ENCODE measurements at regions not wholly inside any gene's neighbourhood (a gene's known extent, or its start where the extent isn't known, plus 50 kb on each side); places are given as distances from the start of the nearest gene placed in this dataset.

GRCh38 chr7:79820387-79820786, 314.2 kb upstream of the GNAI1 start:
- no peak for DNase-seq (ENCODE audit: low read depth)
- no peak overlapping the region for H3K4me3 ChIP-seq (ENCODE audit: low read depth, low read length)

DNA sequence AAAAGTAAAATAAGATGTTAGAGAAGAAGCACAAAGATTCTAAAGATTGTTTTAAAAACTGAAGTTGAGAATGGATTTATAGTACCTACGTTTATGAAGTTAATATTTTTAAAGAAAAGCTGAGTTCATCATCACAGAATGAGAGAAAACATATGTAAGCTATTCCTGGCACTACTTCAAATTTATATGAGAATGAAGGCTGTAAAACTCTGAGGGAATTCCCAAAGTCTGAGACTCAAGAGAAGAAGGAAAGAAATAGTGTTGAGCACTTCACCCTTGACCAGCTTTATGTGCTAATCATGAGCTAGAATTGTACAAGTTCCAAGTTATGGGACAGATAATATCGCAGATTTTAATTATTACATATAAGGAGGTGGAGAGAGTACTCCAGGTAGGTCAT, 323.7 kb upstream of the GNAI1 start:
- TF ChIP-seq MAX (IDR thresholded peaks at IDR 0.05; ENCODE audit: low read depth, low read length) (no peak), CTCF (IDR thresholded peaks at IDR 0.05; ENCODE audit: low read depth, low read length) (no peak), MYC (IDR thresholded peaks at IDR 0.05; ENCODE audit: low read depth, low read length) (no peak), POLR2A (IDR thresholded peaks at IDR 0.05; ENCODE audit: extremely low read depth, insufficient read length) (no peak)
- no peak overlapping the region for H3K4me3 ChIP-seq (ENCODE audit: low read depth, low read length)
- DNase-seq (ENCODE audit: low read depth), result no peak

More at GRCh38 chr7:79820387-79820786, 314.2 kb upstream of the GNAI1 start:
- no peak for TF ChIP-seq POLR2A (IDR thresholded peaks at IDR 0.05; ENCODE audit: extremely low read depth, insufficient read length)

DNA sequence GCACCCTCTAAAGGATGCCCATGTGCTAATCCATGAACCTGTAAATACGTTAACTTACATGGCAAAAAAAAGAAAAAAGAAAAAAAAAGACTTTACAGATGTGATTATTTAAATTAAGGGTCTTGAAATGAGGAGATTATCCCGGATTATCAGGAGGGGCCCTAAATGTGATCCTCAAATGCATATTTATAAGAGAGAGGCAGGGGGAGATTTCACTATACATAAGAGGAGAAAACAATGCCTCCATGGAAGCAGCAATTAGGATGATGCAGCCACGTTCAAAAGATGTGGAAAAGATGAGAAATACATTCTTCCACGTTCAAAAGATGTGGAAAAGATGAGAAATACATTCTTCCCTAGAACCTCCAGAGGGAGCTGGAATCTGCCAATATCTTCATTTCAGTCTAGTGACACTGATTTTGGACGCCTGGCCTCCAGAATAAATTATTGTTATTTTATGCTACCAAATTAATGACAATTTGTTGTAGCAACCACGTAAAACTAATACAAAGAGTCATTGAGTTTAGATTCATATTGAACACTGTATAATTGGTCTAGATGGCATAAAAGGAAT, 328.4 kb upstream of the GNAI1 start:
- no peak for DNase-seq (ENCODE audit: low read depth)
- TF ChIP-seq CTCF (IDR thresholded peaks at IDR 0.05; ENCODE audit: low read depth, low read length), result no peak
- H3K4me3 ChIP-seq (ENCODE audit: low read depth, low read length), result no peak overlapping the region

DNA sequence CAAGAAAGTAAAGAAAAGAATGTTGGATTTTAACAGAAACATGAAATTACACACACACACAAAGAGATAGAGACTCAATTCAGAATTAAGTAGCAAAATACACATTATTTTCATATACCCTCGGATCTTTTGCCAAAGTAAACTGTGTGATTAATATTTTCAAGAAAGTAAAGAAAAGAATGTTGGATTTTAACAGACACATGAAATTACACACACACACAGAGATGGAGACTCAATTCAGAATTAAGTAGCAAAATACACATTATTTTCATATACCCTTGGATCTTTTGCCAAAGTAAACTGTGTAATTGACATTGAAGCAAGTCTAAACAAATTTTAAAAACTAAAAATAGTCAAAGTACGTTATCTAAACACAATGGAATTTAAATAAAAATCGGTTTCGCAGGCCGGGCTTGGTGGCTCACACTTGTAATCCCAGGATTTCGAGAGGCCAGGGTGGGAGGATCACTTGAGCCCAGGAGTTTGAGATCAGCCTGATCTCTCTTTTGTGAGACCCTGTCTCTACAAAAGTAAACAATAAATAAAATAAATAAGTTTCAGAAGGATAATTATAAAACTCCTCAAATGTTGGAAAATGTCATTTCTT, 337.3 kb upstream of the MAGI2 start:
- DNase-seq (ENCODE audit: low read depth), result no peak
- TF ChIP-seq CTCF (IDR thresholded peaks at IDR 0.05; ENCODE audit: low read depth, low read length), result no peak
- TF ChIP-seq POLR2A (IDR thresholded peaks at IDR 0.05; ENCODE audit: extremely low read depth, insufficient read length), result no peak
- TF ChIP-seq MYC (IDR thresholded peaks at IDR 0.05; ENCODE audit: low read depth, low read length), result no peak
- TF ChIP-seq MAX (IDR thresholded peaks at IDR 0.05; ENCODE audit: low read depth, low read length), result no peak
- H3K4me3 ChIP-seq (ENCODE audit: low read depth, low read length), result no peak overlapping the region

GRCh38 chr7:79789584-79790345, 336.3 kb upstream of the MAGI2 start:
- DNase-seq (ENCODE audit: low read depth), result no peak
- H3K4me3 ChIP-seq (ENCODE audit: low read depth, low read length), result no peak overlapping the region
- no peak for TF ChIP-seq POLR2A (IDR thresholded peaks at IDR 0.05; ENCODE audit: extremely low read depth, insufficient read length)
- no peak for TF ChIP-seq MAX (IDR thresholded peaks at IDR 0.05; ENCODE audit: low read depth, low read length)
- TF ChIP-seq CTCF (IDR thresholded peaks at IDR 0.05; ENCODE audit: low read depth, low read length), result no peak
- no peak for TF ChIP-seq MYC (IDR thresholded peaks at IDR 0.05; ENCODE audit: low read depth, low read length)

DNA sequence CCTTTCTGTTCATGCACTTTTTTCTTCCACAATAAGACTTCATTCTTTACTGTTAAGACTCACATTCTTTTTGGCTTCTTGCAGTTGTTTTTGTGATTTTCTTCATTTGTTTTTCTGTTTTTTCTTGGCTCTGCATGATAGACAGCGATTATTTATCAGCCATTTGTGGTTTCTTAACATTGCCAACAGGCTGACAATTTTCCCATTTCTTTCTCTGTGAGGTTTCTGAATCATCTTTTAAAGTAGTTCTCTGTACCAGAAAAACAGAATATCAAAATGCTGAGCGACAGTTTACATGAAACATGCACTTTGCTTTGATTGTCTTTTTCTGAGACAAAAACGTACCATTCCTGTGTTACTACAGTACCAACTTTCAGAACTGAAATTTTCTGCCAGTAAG, 334.2 kb upstream of the MAGI2 start:
- no peak for DNase-seq (ENCODE audit: low read depth)
- no peak overlapping the region for H3K4me3 ChIP-seq (ENCODE audit: low read depth, low read length)
- TF ChIP-seq MAX (IDR thresholded peaks at IDR 0.05; ENCODE audit: low read depth, low read length) (no peak), MYC (IDR thresholded peaks at IDR 0.05; ENCODE audit: low read depth, low read length) (no peak), POLR2A (IDR thresholded peaks at IDR 0.05; ENCODE audit: extremely low read depth, insufficient read length) (no peak), CTCF (IDR thresholded peaks at IDR 0.05; ENCODE audit: low read depth, low read length) (no peak)

Measured in NB4 (cell line).